A549 (cell line): ENCODE measurements at regions not wholly inside any gene's neighbourhood (a gene's known extent, or its start where the extent isn't known, plus 50 kb on each side); places are given as distances from the start of the nearest gene placed in this dataset.

Experiments used
- EP300 ChIP-seq, 2 experiments: fragments of >200 bp; sonication (Bioruptor Twin); formaldehyde crosslinking; IDR thresholded peaks; 2 replicates in 1 of 2; 3 replicates in 1 of 2; pipeline ENCODE4 v1.6.1; 2016 to 2017
- HOXA7 ChIP-seq: fragments of 250-450 bp; sonication (Bioruptor Pico); IDR thresholded peaks from 2 replicates; pipeline ENCODE4 v1.5.0; 2020; ENCODE audit warnings: mild to moderate bottlenecking, moderate library complexity
- JUN ChIP-seq, 2 experiments: fragments of >200 bp; sonication (Bioruptor Twin); formaldehyde crosslinking; IDR thresholded peaks; 2 replicates in 1 of 2; 3 replicates in 1 of 2; pipeline ENCODE4 v1.6.1; 2016 to 2017
- NR3C1 ChIP-seq: fragments of >200 bp; sonication (Bioruptor Twin); formaldehyde crosslinking; IDR thresholded peaks from 3 replicates; pipeline ENCODE4 v1.6.1; 2017
- PHF8 ChIP-seq: fragments of 200-600 bp; sonication (generic); IDR thresholded peaks from 2 replicates; pipeline ENCODE4 v1.6.1; 2016; ENCODE audit warnings: low read depth, mild to moderate bottlenecking, antibody characterized with exemption, moderate library complexity, borderline replicate concordance
- TF ChIP-seq, protein P1 (sequence below): fragments of >200 bp; sonication (Bioruptor Twin); formaldehyde crosslinking; IDR thresholded peaks from 3 replicates; pipeline ENCODE4 v1.5.1; 2016
- TF ChIP-seq, protein P2 (sequence below): IDR thresholded peaks from 2 replicates; pipeline ENCODE4 v1.6.1; 2012

DNA sequence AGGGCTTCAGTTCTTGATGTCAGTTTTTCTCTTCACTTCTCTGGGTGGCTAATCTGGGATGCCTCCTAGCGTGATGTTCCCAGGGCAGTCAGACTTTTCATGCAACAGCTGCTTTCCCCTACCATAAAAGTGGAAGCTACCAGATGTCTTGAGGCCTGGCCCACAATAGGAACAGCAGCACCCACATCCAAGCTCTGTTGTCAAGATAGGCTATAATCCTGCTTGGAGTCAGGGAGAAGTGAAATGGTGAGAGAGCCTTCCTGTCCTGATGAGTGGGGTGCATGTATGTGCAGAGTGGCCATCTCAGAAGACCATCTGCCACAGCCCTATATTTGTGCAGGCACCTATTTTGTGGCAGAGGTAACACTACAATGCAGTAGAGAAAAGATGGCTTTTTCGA lies 108.0 kb downstream of the HTR5A start:
- TF ChIP-seq, protein P1, sequence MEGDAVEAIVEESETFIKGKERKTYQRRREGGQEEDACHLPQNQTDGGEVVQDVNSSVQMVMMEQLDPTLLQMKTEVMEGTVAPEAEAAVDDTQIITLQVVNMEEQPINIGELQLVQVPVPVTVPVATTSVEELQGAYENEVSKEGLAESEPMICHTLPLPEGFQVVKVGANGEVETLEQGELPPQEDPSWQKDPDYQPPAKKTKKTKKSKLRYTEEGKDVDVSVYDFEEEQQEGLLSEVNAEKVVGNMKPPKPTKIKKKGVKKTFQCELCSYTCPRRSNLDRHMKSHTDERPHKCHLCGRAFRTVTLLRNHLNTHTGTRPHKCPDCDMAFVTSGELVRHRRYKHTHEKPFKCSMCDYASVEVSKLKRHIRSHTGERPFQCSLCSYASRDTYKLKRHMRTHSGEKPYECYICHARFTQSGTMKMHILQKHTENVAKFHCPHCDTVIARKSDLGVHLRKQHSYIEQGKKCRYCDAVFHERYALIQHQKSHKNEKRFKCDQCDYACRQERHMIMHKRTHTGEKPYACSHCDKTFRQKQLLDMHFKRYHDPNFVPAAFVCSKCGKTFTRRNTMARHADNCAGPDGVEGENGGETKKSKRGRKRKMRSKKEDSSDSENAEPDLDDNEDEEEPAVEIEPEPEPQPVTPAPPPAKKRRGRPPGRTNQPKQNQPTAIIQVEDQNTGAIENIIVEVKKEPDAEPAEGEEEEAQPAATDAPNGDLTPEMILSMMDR: no peak
- no peak for TF ChIP-seq HOXA7 (CRISPR knock-in tag)
- no peak for TF ChIP-seq JUN (IDR thresholded peaks at IDR 0.05)
- TF ChIP-seq PHF8: no peak
- TF ChIP-seq, protein P2, sequence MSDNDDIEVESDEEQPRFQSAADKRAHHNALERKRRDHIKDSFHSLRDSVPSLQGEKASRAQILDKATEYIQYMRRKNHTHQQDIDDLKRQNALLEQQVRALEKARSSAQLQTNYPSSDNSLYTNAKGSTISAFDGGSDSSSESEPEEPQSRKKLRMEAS: no peak
- no peak for TF ChIP-seq NR3C1
- no peak for TF ChIP-seq EP300 (IDR thresholded peaks at IDR 0.05)
